ENCODE measurements at regions not wholly inside any gene's neighbourhood (a gene's known extent, or its start where the extent isn't known, plus 50 kb on each side); places are given as distances from the start of the nearest gene placed in this dataset.
A peak's percentile ranks its signal among the peaks of the same experiment; 100 is the strongest.

DNA sequence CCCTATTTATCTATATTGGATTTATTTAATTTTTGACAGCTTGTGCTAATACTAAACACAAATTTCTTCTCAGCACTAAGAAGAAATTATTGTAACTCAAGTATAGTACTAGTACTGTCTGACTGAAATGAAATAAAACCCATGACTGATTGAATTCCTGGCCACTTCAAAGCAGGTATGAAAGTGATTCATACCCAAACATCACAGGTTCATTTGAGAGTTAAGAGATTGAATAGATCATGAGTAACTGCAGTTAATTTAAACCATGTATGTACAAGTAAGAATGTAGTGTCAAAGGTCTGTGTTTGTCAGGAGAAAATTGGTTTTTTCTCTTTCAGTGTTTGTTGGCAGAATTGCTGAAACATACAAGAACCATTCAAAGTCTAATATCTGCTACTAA, 332.0 kb upstream of the GRM7 start:
- Histone ChIP-seq H3K79me2 (ENCODE audit: insufficient read depth, low read length) (no peaks in the 10 kb centered on the region), H3K4me1 (ENCODE audit: insufficient read depth, low read length) (no peaks in the 10 kb centered on the region), H3K9me3 (ENCODE audit: insufficient read depth, low read length, severe bottlenecking) (no peaks in the 10 kb centered on the region), H3K36me3 (ENCODE audit: insufficient read depth, low read length) (no peaks in the 10 kb centered on the region), H3K4me3 (ENCODE audit: low read depth in 1 of 2, low read length in 2 of 2) (no peak overlapping the region), H3K27ac (ENCODE audit: low read length) (no peak overlapping the region), H4K20me1 (ENCODE audit: insufficient read depth, low read length) (no peaks in the 10 kb centered on the region), H3K9ac (ENCODE audit: low read depth, low read length) (no peak overlapping the region), H3K4me2 (ENCODE audit: insufficient read depth, low read length) (no peak overlapping the region), H3K27me3 (ENCODE audit: insufficient read depth, low read length, poor library complexity) (no peaks in the 10 kb centered on the region), H2AFZ (ENCODE audit: low read depth, low read length) (no peak overlapping the region)
- ATAC-seq (ENCODE audit: insufficient read depth, low read depth) = no peak
- DNase-seq = no peak
- no peak for TF ChIP-seq EZH2 (IDR thresholded peaks at IDR 0.05; ENCODE audit: borderline replicate concordance, low read depth, low read length, severe bottlenecking)
- TF ChIP-seq, protein P1, sequence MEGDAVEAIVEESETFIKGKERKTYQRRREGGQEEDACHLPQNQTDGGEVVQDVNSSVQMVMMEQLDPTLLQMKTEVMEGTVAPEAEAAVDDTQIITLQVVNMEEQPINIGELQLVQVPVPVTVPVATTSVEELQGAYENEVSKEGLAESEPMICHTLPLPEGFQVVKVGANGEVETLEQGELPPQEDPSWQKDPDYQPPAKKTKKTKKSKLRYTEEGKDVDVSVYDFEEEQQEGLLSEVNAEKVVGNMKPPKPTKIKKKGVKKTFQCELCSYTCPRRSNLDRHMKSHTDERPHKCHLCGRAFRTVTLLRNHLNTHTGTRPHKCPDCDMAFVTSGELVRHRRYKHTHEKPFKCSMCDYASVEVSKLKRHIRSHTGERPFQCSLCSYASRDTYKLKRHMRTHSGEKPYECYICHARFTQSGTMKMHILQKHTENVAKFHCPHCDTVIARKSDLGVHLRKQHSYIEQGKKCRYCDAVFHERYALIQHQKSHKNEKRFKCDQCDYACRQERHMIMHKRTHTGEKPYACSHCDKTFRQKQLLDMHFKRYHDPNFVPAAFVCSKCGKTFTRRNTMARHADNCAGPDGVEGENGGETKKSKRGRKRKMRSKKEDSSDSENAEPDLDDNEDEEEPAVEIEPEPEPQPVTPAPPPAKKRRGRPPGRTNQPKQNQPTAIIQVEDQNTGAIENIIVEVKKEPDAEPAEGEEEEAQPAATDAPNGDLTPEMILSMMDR (IDR thresholded peaks at IDR 0.05; ENCODE audit: borderline replicate concordance, extremely low read depth, low read length, poor library complexity, severe bottlenecking) = no peak

DNA sequence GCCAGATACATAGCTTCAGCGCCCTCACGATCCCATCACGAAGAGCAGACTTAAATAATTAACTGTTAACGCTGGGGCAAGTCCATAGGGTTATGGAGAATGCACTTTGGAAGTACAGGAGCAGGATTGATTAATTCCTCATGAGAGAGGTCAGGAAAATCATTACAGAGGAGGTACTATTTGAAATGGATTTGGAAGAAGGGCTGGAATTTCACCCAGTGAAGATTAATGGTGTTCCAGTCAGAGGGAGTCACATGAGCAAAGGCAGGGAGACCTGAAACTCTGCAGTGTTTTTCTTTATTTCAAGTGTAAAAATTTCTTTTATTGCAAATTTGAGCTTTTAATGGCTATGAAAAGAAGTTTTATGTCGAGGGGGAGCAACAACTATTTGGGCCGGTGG, 329.8 kb upstream of the GRM7 start:
- Histone ChIP-seq H3K4me2 (ENCODE audit: insufficient read depth, low read length) (no peak overlapping the region), H3K9me3 (ENCODE audit: insufficient read depth, low read length, severe bottlenecking) (no peaks in the 10 kb centered on the region), H3K36me3 (ENCODE audit: insufficient read depth, low read length) (no peaks in the 10 kb centered on the region), H3K79me2 (ENCODE audit: insufficient read depth, low read length) (no peaks in the 10 kb centered on the region), H3K9ac (ENCODE audit: low read depth, low read length) (no peak overlapping the region), H3K27me3 (ENCODE audit: insufficient read depth, low read length, poor library complexity) (no peaks in the 10 kb centered on the region), H3K27ac (ENCODE audit: low read length) (no peak overlapping the region), H3K4me3 (ENCODE audit: low read depth in 1 of 2, low read length in 2 of 2) (no peak overlapping the region), H3K4me1 (ENCODE audit: insufficient read depth, low read length) (no peaks in the 10 kb centered on the region), H4K20me1 (ENCODE audit: insufficient read depth, low read length) (no peaks in the 10 kb centered on the region), H2AFZ (ENCODE audit: low read depth, low read length) (no peak overlapping the region)
- DNase-seq (no peak), ATAC-seq (ENCODE audit: insufficient read depth, low read depth) (no peak)
- TF ChIP-seq, protein P1 (IDR thresholded peaks at IDR 0.05; ENCODE audit: borderline replicate concordance, extremely low read depth, low read length, poor library complexity, severe bottlenecking) = no peak
- TF ChIP-seq EZH2 (IDR thresholded peaks at IDR 0.05; ENCODE audit: borderline replicate concordance, low read depth, low read length, severe bottlenecking) = no peak

DNA sequence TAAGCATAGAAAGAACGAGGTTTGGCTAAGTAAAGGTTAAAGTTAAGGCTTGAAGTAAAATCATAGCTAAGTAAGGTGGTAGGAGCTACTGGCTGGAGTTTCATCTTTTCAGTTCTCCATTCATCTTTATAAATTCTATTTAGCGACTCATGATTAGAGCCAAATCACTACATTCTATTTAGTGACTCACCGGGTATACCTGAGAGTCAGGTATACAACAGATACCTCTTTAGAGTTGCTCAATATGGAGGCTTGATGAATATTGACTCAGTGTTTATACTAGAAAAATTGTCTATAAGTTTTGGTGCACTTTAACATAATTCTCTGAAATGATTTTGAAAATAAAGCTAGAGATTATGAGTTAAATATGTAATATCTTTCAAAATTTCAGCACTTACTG, 328.8 kb upstream of the GRM7 start:
- no peaks in the 10 kb centered on the region for H3K79me2 ChIP-seq (ENCODE audit: insufficient read depth, low read length)
- no peaks in the 10 kb centered on the region for H3K27me3 ChIP-seq (ENCODE audit: insufficient read depth, low read length, poor library complexity)
- no peak overlapping the region for H2AFZ ChIP-seq (ENCODE audit: low read depth, low read length)
- no peak overlapping the region for H3K27ac ChIP-seq (ENCODE audit: low read length)
- DNase-seq (no peak), ATAC-seq (ENCODE audit: insufficient read depth, low read depth) (no peak)
- H4K20me1 ChIP-seq (ENCODE audit: insufficient read depth, low read length) = no peaks in the 10 kb centered on the region
- H3K9me3 ChIP-seq (ENCODE audit: insufficient read depth, low read length, severe bottlenecking) = no peaks in the 10 kb centered on the region
- no peak overlapping the region for H3K4me2 ChIP-seq (ENCODE audit: insufficient read depth, low read length)
- no peak overlapping the region for H3K4me3 ChIP-seq (ENCODE audit: low read depth in 1 of 2, low read length in 2 of 2)
- no peak for TF ChIP-seq EZH2 (IDR thresholded peaks at IDR 0.05; ENCODE audit: borderline replicate concordance, low read depth, low read length, severe bottlenecking)
- TF ChIP-seq, protein P1 (IDR thresholded peaks at IDR 0.05; ENCODE audit: borderline replicate concordance, extremely low read depth, low read length, poor library complexity, severe bottlenecking) = no peak
- H3K4me1 ChIP-seq (ENCODE audit: insufficient read depth, low read length) = no peaks in the 10 kb centered on the region
- no peak overlapping the region for H3K9ac ChIP-seq (ENCODE audit: low read depth, low read length)
- H3K36me3 ChIP-seq (ENCODE audit: insufficient read depth, low read length) = no peaks in the 10 kb centered on the region

DNA sequence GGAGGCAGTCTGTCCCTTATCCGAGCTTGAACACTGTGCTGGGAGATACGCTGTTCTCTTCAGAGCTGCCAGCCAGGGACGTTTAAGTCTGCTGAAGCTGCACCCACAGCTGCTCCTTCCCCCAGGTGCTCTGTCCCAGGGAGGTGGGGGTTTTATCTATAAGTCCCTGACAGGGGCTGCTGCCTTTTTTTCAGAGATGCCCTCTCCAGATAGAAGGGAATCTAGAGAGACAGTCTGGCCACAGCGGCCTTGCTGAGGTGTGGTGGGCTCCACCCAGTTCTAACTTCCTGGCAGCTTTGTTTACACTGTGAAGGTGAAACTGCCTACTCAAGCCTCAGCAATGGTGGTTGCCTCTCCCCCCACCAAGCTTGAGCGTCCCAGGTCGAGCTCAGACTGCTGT, 319.9 kb upstream of the GRM7 start:
- ATAC-seq (ENCODE audit: insufficient read depth, low read depth) = no peak
- Histone ChIP-seq H3K9me3 (ENCODE audit: insufficient read depth, low read length, severe bottlenecking) (no peaks in the 10 kb centered on the region), H3K27ac (ENCODE audit: low read length) (no peak overlapping the region), H3K36me3 (ENCODE audit: insufficient read depth, low read length) (no peaks in the 10 kb centered on the region), H3K79me2 (ENCODE audit: insufficient read depth, low read length) (no peaks in the 10 kb centered on the region), H4K20me1 (ENCODE audit: insufficient read depth, low read length) (no peaks in the 10 kb centered on the region), H3K4me1 (ENCODE audit: insufficient read depth, low read length) (no peaks in the 10 kb centered on the region), H3K4me2 (ENCODE audit: insufficient read depth, low read length) (no peak overlapping the region), H3K4me3 (ENCODE audit: low read depth in 1 of 2, low read length in 2 of 2) (no peak overlapping the region), H2AFZ (ENCODE audit: low read depth, low read length) (no peak overlapping the region), H3K27me3 (ENCODE audit: insufficient read depth, low read length, poor library complexity) (no peaks in the 10 kb centered on the region), H3K9ac (ENCODE audit: low read depth, low read length) (no peak overlapping the region)
- DNase-seq = peak; percentile 5
- no peak for TF ChIP-seq EZH2 (IDR thresholded peaks at IDR 0.05; ENCODE audit: borderline replicate concordance, low read depth, low read length, severe bottlenecking)
- TF ChIP-seq, protein P1 (IDR thresholded peaks at IDR 0.05; ENCODE audit: borderline replicate concordance, extremely low read depth, low read length, poor library complexity, severe bottlenecking) = no peak

Data from DND-41 (cell line).